GM21367 (cell line): ENCODE measurements at regions not wholly inside any gene's neighbourhood (a gene's known extent, or its start where the extent isn't known, plus 50 kb on each side); places are given as distances from the start of the nearest gene placed in this dataset.

Experiments
- ATAC-seq: cut with Tn5 transposase; IDR thresholded peaks from one replicate; pipeline ENCODE4 v1.9.1; 2021; ENCODE audit not compliant: unreplicated experiment

DNA sequence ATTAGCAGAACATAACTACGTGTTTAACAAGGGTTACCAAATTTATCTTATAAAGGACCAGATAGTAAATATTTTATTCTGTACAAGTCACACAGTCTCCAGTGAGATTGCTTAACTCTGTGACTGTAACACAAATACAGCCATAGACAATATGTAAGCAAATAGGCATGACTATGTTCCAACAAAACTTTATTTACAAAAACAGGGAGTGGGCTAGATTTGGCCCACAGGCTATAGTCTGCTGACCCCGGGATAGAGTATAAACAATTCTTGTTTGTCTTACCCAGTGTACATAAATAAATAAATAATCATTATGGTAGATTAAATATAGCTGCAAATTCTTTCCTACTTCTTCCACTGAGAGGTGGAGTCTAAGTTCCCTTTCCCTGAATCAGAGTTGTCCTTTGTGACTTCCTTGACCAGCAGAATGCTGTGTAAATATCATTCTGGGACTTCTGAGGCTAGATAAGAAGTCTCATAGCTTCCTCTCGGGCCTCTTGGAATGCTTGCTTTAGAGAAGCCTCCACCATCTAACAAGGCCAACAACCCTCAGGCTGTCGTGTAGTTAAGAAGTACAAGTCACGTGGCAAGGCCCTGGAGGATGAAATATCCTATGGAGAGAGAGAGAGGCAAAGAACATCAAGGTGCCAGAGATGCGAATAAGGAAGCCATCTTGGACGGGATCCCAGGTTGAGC is 59.1 kb upstream of the TMEM244 start:
- no peak for ATAC-seq

- ATAC-seq: no peak
Measured at GRCh38 chr6:129911732-129912131, 50.6 kb upstream of the TMEM244 start.
